K562 (cell line): ENCODE measurements at regions not wholly inside any gene's neighbourhood (a gene's known extent, or its start where the extent isn't known, plus 50 kb on each side); places are given as distances from the start of the nearest gene placed in this dataset.

Source experiments
- ATAC-seq: fragments of 200-7000 bp; cut with Tn5 transposase; 3 replicates; pipeline ENCODE4 v1.9.1; 2020; ENCODE audit warnings: moderate library complexity
- BruUV-seq: library from RNA; stranded (reverse); fragments of 400-500 nt; replicated peaks from 2 replicates; lab custom pipeline; 2021; lab: Mats Ljungman, UMichigan
- CTCF ChIA-PET: fragments of 300-600 bp; formaldehyde crosslinking; extraction: SDS; loops from one replicate; lab custom pipeline; 2021; ENCODE audit warnings: low intra/inter-chr PET ratio; lab: Yijun Ruan, JAX
- POLR2A ChIA-PET: fragments of 300-600, 350-650 bp; sonication (Branson Sonifier 250); formaldehyde crosslinking; extraction: SDS; loops from one replicate; lab custom pipeline; 2021; ENCODE audit warnings: antibody characterized with exemption, inconsistent platforms; lab: Yijun Ruan, JAX
- DNase-seq, 4 experiments: peaks; one replicate each; pipeline versions ENCODE4 v3.0.0 to v3.0.0-alpha.2; 2011 to 2018; ENCODE audit warnings: low spot score in 3 of 4, mixed read lengths in 3 of 4; ENCODE audit errors: extremely low read depth in 1 of 4
- FAIRE-seq: peaks from 2 replicates; lab custom pipeline; 2011; peaks lifted over from hg19 to GRCh38; lab: Jason Lieb, UNC
- H2AFZ ChIP-seq: 2 replicates; pipeline ENCODE4 v1.6.0; 2011; ENCODE audit warnings: low read depth, low read length, control low read depth, inconsistent platforms
- H3K27ac ChIP-seq: fragments of 200-600 bp; 3 replicates; pipeline ENCODE4 v1.8.0; 2011; ENCODE audit warnings: low read depth, mild to moderate bottlenecking, control low read depth, inconsistent platforms, low read length, moderate library complexity, mixed read lengths; ENCODE audit errors: extremely low read depth
- H3K27me3 ChIP-seq, 2 experiments: fragments of 300-600 bp in 1 of 2; 2 replicates in 1 of 2; 3 replicates in 1 of 2; pipeline versions ENCODE4 v1.6.0 to v1.8.0; 2011; ENCODE audit warnings: inconsistent platforms in 2 of 2, low read length in 2 of 2, mild to moderate bottlenecking in 1 of 2, mixed read lengths in 1 of 2, moderate library complexity in 1 of 2; ENCODE audit not compliant: control insufficient read depth in 2 of 2, insufficient read depth in 2 of 2
- H3K36me3 ChIP-seq: fragments of 300-600 bp; 3 replicates; pipeline ENCODE4 v1.8.0; 2011; ENCODE audit warnings: mild to moderate bottlenecking, low read length, inconsistent platforms; ENCODE audit not compliant: control insufficient read depth, insufficient read depth
- H3K4me1 ChIP-seq, 2 experiments: fragments of 200-600 bp in 1 of 2; replicated peaks in 1 of 2; 2 replicates in 1 of 2; 3 replicates in 1 of 2; pipeline versions ENCODE4 v1.5.1 to v1.8.0; 2011; ENCODE audit warnings: inconsistent platforms in 2 of 2, low read length in 2 of 2, mild to moderate bottlenecking in 1 of 2, mixed read lengths in 1 of 2, moderate library complexity in 1 of 2; ENCODE audit not compliant: control insufficient read depth in 2 of 2, insufficient read depth in 2 of 2
- H3K4me2 ChIP-seq: 2 replicates; pipeline ENCODE4 v1.6.1; 2011; ENCODE audit warnings: low read length, control low read depth, inconsistent platforms, mixed read lengths; ENCODE audit not compliant: insufficient read depth
- H3K4me3 ChIP-seq: fragments of 200-600 bp; sonication (generic), shearing (Covaris generic); 2 replicates; pipeline ENCODE4 v1.5.1; 2016; ENCODE audit warnings: control low read depth, inconsistent platforms
- H3K79me2 ChIP-seq: fragments of 200-600 bp; 3 replicates; pipeline ENCODE4 v1.8.0; 2011; ENCODE audit warnings: low read length, inconsistent platforms; ENCODE audit not compliant: control insufficient read depth, insufficient read depth
- H3K9ac ChIP-seq, 2 experiments: 2 replicates each; pipeline versions ENCODE4 v1.6.0 to v1.6.1; 2011; ENCODE audit warnings: low read depth in 2 of 2, low read length in 2 of 2, control low read depth in 1 of 2, inconsistent platforms in 1 of 2, mild to moderate bottlenecking in 1 of 2, mixed read lengths in 1 of 2; ENCODE audit not compliant: insufficient read depth in 1 of 2
- H3K9me1 ChIP-seq: one replicate; pipeline ENCODE4 v1.6.0; 2011; ENCODE audit warnings: inconsistent platforms, mild to moderate bottlenecking, low read length, moderate library complexity; ENCODE audit not compliant: control insufficient read depth, insufficient read depth
- H3K9me3 ChIP-seq: replicated peaks from 2 replicates; pipeline ENCODE4 v1.5.1; 2011; ENCODE audit warnings: low read depth, low read length, inconsistent platforms; ENCODE audit not compliant: control insufficient read depth, insufficient read depth
- H4K20me1 ChIP-seq: replicated peaks from 2 replicates; pipeline ENCODE4 v1.6.1; 2011; ENCODE audit warnings: low read length, inconsistent platforms, mixed read lengths; ENCODE audit not compliant: control insufficient read depth, insufficient read depth
- GTF2B ChIP-seq: IDR thresholded peaks from 2 replicates; pipeline ENCODE4 v1.6.1; 2011; ENCODE audit not compliant: insufficient read length; ENCODE audit errors: extremely low read depth
- MEF2A ChIP-seq: IDR thresholded peaks from 2 replicates; pipeline ENCODE4 v1.6.1; 2011; ENCODE audit warnings: low read depth, mild to moderate bottlenecking, low read length, moderate library complexity; ENCODE audit not compliant: control insufficient read depth
- NFIX ChIP-seq: fragments of 250-450 bp; sonication (Bioruptor Pico); IDR thresholded peaks from 2 replicates; pipeline ENCODE4 v1.4.0; 2020; ENCODE audit warnings: low read depth, mild to moderate bottlenecking, moderate library complexity
- RBM22 ChIP-seq: fragments of 200-400 bp; formaldehyde crosslinking; IDR thresholded peaks from 2 replicates; pipeline ENCODE4 v1.6.1; 2018; ENCODE audit warnings: low read length, low read depth; ENCODE audit not compliant: poor library complexity, severe bottlenecking
- TBL1XR1 ChIP-seq, 2 experiments: IDR thresholded peaks; 2 replicates each; pipeline ENCODE4 v1.6.1; 2012; ENCODE audit warnings: improper control_type of control experiment in 2 of 2, low read length in 2 of 2, mild to moderate bottlenecking in 1 of 2
- TRIM24 ChIP-seq, 2 experiments: fragments of 450-650 bp; IDR thresholded peaks; 2 replicates each; pipeline ENCODE4 v1.6.1; 2016
- ZNF444 ChIP-seq: fragments of 250-450 bp; sonication (Bioruptor Pico); IDR thresholded peaks from 2 replicates; pipeline ENCODE4 v1.4.0; 2020; ENCODE audit warnings: mild to moderate bottlenecking, moderate library complexity
- WGBS: fragments of 100-300 bp; shearing (Covaris generic); methylation state at CpG from one replicate; pipeline ENCODE4 v1.1.6; 2016; ENCODE audit warnings: low coverage, mixed read lengths; ENCODE audit not compliant: insufficient coverage; ENCODE audit errors: missing lambda C conversion rate; 5-methylcytosine and 5-hydroxymethylcytosine counted together
- in situ Hi-C: fragments of 300-500 bp; cut with MboI; formaldehyde crosslinking; loops from 4 replicates; pipeline ENCODE4 v1.15.0; 2018; ENCODE audit warnings: inconsistent platforms, mixed read lengths
- intact Hi-C: fragments of 100-400 bp; cut with micrococcal nuclease; formaldehyde crosslinking; loops from 2 replicates; pipeline ENCODE4 v1.14.2; 2022

DNA sequence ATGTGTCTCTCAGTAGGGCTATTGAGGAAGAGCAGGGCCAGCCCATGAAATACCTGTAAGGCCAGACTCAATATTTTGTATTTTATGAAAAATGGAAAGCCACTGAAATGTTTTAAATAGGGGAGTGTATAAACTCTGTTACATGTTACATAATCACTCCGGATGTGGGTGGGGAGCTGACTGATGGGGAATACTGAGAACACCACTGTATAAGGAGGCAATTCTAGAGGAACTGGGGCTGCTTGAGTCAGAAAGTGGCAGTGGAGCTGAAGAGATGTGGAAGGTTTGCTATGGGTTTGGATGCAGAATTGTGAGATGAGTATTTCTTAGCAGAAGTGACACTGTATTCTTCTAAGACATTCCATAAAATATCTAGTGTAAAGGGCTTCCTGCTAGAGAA lies 647.8 kb upstream of the LCORL start:
- FAIRE-seq (no peak), ATAC-seq (no peak), DNase-seq (no peak)
- no peak overlapping the region for H2AFZ ChIP-seq
- H3K27me3 ChIP-seq, result no peaks in the 10 kb centered on the region
- no peak overlapping the region for H3K9ac ChIP-seq
- no TSS peak for BruUV-seq
- H3K79me2 ChIP-seq, result no peaks in the 10 kb centered on the region
- no peaks in the 10 kb centered on the region for H3K36me3 ChIP-seq
- TF ChIP-seq ZNF444 (CRISPR knock-in tag) (no peak), RBM22 (no peak), NFIX (no peak), TBL1XR1 (IDR thresholded peaks at IDR 0.05; ENCODE audit: low read length in 2 of 2) (no peak), MEF2A (no peak), TRIM24 (IDR thresholded peaks at IDR 0.05) (no peak), GTF2B (no peak)
- TF ChIP-seq, all 486 proteins: peak for 0
- ChIA-PET CTCF (no interaction called here), POLR2A (no interaction called here)
- in situ Hi-C loops (no loop called here), intact Hi-C loops (no loop called here)
- Histone ChIP-seq H3K9me1 (no peaks in the 10 kb centered on the region), H3K4me2 (no peak overlapping the region), H3K27ac (no peak overlapping the region), H3K9me3 (no peaks in the 10 kb centered on the region), H3K4me3 (no peak overlapping the region), H3K4me1 (no peaks in the 10 kb centered on the region), H4K20me1 (no peaks in the 10 kb centered on the region)
- 7% methylated on average over 1 of the region's 1 CpG for whole genome bisulfite sequencing
